GM21423 (cell line): ENCODE measurements at regions not wholly inside any gene's neighbourhood (a gene's known extent, or its start where the extent isn't known, plus 50 kb on each side); places are given as distances from the start of the nearest gene placed in this dataset.

Source experiments
- ATAC-seq: cut with Tn5 transposase; IDR thresholded peaks from one replicate; pipeline ENCODE4 v1.9.1; 2021; ENCODE audit warnings: mild to moderate bottlenecking, moderate library complexity; ENCODE audit not compliant: unreplicated experiment

DNA sequence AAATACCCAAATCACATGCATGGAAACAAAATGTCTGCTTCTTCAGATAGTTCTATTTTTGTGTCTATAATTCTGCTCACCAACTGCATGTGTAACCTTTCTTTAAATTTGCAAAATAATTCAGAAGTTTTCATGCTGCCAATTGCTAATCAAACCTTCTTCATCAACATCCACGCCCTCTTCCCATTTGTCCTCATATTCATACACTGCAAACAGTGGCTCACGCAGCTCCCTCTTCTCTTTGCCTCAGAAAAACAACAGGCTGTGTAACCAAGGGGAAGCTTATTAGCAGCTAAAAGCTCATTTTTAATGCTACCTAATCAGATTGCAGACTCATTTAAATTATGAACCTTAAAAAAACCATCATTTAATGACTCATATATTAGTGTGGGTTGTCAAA, 555.0 kb upstream of the EPHA7 start:
- no peak for ATAC-seq

GRCh38 chr6:93972791-93973190, 553.4 kb upstream of the EPHA7 start:
- ATAC-seq: no peak

DNA sequence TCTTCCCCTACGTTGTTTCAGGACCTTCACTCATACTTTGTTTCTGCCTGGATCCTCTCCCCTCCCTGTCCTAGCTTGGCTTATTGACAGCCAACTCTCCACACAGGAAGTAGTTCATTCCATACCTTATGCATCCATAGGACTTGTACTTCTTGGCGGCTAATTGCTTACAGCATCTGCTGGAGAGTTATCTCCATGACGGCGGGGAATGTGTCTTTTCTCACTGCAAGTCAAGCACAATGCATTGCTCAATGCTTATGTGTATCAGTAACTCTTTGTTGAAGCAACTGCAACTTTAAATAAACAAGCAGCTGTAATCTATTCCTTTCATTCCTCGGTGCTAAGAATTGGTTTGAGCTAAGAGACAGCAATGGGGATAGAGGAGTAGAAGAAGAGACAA, 551.3 kb upstream of the EPHA7 start:
- ATAC-seq: no peak

DNA sequence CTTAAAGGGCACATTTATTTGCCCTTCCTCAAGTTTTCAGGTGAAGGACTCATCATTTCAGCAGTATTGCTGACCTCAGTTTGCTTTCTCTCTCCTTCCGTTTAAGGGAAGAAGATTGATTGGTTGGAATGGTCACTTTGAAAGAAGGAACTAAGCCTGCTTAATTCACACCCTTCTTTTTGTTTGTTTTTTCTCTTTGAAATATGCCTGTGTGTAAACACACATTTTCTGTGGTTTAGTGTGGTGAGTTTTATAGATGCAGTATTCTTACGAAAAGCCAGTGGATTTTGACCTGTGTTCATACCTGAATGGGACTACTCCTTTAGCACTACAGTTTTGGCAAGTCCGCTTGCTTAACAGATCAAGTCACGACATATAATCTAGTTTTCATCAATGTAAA, 548.8 kb upstream of the EPHA7 start:
- no peak for ATAC-seq

- ATAC-seq: no peak
These were observed 545.6 kb upstream of the EPHA7 start for GRCh38 chr6:93964926-93965325.

- no peak for ATAC-seq
These were observed 545.0 kb upstream of the EPHA7 start for GRCh38 chr6:93964321-93964720.

GRCh38 chr6:93962566-93962965, 543.2 kb upstream of the EPHA7 start:
- no peak for ATAC-seq

GRCh38 chr6:93954584-93954983, 535.2 kb upstream of the EPHA7 start:
- no peak for ATAC-seq

GRCh38 chr6:93943661-93944060, 524.3 kb upstream of the EPHA7 start:
- no peak for ATAC-seq

DNA sequence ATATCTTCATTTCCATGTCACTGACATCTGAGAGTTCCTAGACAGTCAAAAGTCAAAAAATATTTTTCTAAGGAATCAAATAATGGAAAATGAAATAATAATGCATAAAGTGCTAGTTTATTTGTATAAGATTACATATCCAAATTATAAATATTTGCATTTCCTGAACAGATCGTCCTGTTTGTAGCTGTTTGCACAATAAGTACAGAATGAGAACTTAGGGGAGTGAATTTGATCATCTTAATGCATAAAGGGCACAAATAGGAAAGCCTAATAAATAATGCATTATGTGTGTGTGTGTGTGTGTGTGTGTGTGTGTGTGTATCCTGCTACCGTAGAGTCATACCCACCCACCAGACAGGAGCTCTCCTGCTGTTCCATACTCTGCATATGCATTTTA, 521.0 kb upstream of the EPHA7 start:
- ATAC-seq: no peak

GRCh38 chr6:93932175-93932574, 512.8 kb upstream of the EPHA7 start:
- ATAC-seq: no peak

GRCh38 chr6:93927731-93928130, 508.4 kb upstream of the EPHA7 start:
- ATAC-seq: no peak

- ATAC-seq: no peak
These were observed 500.0 kb upstream of the EPHA7 start for GRCh38 chr6:93919365-93919764.

GRCh38 chr6:93918258-93918657, 498.9 kb upstream of the EPHA7 start:
- ATAC-seq: no peak

- no peak for ATAC-seq
These were observed 497.9 kb upstream of the EPHA7 start for GRCh38 chr6:93917216-93917615.

GRCh38 chr6:93916716-93917115, 497.4 kb upstream of the EPHA7 start:
- ATAC-seq: no peak

DNA sequence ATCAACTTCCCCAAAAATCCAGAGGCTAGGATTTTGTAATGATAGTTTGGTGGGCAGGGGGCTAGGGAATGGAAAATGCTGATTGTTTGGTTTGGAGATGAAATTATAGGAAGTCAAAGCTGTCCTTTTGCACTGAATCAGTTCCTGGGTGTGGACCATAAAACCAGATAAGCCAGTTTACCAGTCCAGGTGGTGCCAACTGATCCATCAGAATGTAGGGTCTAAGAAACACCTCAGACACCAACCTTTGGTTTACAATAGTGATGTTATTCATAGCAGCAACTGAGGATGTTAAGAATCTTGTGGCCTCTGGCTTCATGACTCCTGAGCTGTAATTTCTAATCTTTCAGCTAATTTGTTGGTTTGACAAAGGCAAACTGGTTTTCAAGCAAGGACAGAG, 496.6 kb upstream of the EPHA7 start:
- no peak for ATAC-seq

DNA sequence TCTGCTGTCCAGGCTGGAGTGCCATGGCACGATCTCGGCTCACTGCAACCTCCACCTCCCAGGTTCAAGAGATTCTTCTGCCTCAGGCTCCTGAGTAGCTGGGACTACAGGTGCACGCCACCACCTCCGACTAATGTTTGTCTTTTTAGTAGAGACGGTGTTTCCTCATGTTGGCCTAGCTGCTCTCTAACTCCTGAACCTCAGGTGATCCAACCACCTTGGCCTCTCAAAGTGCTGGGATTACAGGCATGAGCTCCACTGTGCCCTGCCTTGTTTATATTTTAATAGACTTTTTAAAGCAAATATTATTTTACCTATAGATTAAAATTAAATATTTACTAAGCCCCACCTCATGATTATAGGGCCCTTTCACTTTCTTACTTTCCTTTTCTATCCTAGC, 483.2 kb upstream of the EPHA7 start:
- ATAC-seq: no peak

DNA sequence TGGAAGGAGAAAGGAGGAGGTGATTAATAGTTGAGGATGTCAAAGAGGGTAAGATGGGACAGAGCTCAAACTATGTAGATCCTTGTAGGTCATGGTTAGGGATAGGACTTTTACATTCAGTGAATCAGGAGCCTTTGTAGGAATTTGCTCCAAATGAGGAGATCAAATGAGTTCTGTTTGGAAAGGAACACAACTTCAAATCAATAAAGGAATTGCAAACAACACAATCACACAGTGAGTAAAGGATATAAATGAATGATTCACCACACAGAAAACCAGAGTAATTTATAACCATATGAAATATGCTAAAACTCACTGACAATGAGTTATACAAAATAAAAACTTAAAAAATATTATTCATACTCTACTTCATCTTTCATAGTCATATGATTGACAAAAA, 480.8 kb upstream of the EPHA7 start:
- no peak for ATAC-seq

GRCh38 chr6:93896081-93896480, 476.7 kb upstream of the EPHA7 start:
- ATAC-seq: no peak

GRCh38 chr6:93894521-93894920, 475.2 kb upstream of the EPHA7 start:
- ATAC-seq: no peak

DNA sequence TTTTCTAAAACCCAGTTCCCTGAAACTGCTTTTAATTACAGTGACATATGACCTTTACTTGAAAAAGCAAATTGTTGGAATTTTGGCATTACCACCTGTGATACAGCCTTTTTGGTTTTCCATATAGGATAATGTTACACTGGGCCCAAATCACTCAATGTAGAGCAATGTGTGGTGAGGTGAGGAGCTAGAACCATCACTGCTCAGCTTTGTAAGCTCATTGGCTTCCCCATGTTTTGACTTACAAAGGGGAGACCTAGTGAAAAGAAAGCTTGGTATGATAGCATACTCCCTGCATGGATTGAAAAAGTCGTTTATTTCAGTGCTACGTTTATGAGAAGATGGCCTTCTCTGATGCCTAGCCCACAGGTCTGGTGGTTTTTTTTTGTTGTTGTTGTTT, 470.4 kb upstream of the EPHA7 start:
- ATAC-seq: no peak

GRCh38 chr6:93886416-93886815, 467.1 kb upstream of the EPHA7 start:
- ATAC-seq: no peak

DNA sequence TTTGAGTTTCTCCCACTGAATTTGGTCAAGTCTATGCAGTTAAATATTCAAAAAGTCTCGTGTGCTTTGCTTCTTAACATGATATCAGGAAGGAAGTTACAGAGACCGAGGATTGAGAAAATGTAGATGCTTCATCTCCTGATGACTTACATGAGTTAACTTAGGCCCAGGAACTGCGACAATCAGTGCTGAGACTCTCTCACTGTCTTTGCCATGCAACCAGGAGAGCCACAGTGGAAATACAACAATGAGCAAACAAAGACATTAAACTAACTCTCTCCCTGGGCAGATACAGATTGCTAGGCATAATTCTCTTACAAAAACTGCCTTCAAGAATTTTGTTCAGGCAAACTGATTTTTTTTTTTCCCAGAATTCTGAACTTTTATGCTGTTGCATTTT, 440.6 kb upstream of the EPHA7 start:
- no peak for ATAC-seq
